ENCODE measurements at regions not wholly inside any gene's neighbourhood (a gene's known extent, or its start where the extent isn't known, plus 50 kb on each side); places are given as distances from the start of the nearest gene placed in this dataset.

DNA sequence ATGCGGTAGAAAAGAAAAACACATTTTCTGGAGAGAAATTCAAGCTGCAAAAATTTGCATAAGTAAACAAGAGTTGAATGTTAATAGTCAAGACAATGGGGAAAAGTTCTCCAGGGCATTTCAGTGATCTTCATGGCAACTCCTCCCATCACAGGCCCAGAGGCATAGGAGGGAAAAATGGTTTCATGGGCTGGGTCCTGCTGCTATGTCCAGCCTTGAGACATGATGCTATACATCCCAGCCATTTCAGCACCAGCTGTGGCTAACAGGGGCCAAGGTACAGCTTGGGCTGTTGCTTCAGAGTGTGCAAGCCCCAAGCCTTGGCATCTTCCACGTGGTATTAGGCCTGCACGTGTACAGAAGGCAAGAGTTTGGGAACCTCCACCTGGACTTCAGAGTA is 118.6 kb upstream of the DLGAP1 start:
- TF ChIP-seq, protein P1, sequence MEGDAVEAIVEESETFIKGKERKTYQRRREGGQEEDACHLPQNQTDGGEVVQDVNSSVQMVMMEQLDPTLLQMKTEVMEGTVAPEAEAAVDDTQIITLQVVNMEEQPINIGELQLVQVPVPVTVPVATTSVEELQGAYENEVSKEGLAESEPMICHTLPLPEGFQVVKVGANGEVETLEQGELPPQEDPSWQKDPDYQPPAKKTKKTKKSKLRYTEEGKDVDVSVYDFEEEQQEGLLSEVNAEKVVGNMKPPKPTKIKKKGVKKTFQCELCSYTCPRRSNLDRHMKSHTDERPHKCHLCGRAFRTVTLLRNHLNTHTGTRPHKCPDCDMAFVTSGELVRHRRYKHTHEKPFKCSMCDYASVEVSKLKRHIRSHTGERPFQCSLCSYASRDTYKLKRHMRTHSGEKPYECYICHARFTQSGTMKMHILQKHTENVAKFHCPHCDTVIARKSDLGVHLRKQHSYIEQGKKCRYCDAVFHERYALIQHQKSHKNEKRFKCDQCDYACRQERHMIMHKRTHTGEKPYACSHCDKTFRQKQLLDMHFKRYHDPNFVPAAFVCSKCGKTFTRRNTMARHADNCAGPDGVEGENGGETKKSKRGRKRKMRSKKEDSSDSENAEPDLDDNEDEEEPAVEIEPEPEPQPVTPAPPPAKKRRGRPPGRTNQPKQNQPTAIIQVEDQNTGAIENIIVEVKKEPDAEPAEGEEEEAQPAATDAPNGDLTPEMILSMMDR (IDR thresholded peaks at IDR 0.05; ENCODE audit: low read depth, low read length, missing input control), result no peak
- TF ChIP-seq, protein P2, sequence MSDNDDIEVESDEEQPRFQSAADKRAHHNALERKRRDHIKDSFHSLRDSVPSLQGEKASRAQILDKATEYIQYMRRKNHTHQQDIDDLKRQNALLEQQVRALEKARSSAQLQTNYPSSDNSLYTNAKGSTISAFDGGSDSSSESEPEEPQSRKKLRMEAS (IDR thresholded peaks at IDR 0.05), result no peak
- TF ChIP-seq RXRA (IDR thresholded peaks at IDR 0.05) (no peak), YY1 (IDR thresholded peaks at IDR 0.05) (no peak), EGR1 (IDR thresholded peaks at IDR 0.05; ENCODE audit: low read depth in 2 of 2) (no peak), TAF1 (conservative IDR thresholded peaks at IDR 0.05) (no peak), GABPA (IDR thresholded peaks at IDR 0.05 in 1 of 2, conservative IDR thresholded peaks at IDR 0.05 in 1 of 2) (no peak), RAD21 (IDR thresholded peaks at IDR 0.05) (no peak)
- TF ChIP-seq, protein P3, sequence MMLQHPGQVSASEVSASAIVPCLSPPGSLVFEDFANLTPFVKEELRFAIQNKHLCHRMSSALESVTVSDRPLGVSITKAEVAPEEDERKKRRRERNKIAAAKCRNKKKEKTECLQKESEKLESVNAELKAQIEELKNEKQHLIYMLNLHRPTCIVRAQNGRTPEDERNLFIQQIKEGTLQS (IDR thresholded peaks at IDR 0.05), result no peak
- TF ChIP-seq, protein P4, sequence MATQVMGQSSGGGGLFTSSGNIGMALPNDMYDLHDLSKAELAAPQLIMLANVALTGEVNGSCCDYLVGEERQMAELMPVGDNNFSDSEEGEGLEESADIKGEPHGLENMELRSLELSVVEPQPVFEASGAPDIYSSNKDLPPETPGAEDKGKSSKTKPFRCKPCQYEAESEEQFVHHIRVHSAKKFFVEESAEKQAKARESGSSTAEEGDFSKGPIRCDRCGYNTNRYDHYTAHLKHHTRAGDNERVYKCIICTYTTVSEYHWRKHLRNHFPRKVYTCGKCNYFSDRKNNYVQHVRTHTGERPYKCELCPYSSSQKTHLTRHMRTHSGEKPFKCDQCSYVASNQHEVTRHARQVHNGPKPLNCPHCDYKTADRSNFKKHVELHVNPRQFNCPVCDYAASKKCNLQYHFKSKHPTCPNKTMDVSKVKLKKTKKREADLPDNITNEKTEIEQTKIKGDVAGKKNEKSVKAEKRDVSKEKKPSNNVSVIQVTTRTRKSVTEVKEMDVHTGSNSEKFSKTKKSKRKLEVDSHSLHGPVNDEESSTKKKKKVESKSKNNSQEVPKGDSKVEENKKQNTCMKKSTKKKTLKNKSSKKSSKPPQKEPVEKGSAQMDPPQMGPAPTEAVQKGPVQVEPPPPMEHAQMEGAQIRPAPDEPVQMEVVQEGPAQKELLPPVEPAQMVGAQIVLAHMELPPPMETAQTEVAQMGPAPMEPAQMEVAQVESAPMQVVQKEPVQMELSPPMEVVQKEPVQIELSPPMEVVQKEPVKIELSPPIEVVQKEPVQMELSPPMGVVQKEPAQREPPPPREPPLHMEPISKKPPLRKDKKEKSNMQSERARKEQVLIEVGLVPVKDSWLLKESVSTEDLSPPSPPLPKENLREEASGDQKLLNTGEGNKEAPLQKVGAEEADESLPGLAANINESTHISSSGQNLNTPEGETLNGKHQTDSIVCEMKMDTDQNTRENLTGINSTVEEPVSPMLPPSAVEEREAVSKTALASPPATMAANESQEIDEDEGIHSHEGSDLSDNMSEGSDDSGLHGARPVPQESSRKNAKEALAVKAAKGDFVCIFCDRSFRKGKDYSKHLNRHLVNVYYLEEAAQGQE (IDR thresholded peaks at IDR 0.05), result no peak

Measured in liver (tissue), 3 donors.